H1 (cell line): ENCODE measurements at regions not wholly inside any gene's neighbourhood (a gene's known extent, or its start where the extent isn't known, plus 50 kb on each side); places are given as distances from the start of the nearest gene placed in this dataset.

ENCODE experiments used
- TF ChIP-seq, protein P1 (sequence below): fragments of 300-600 bp; sonication (generic); IDR thresholded peaks from 2 replicates; pipeline ENCODE4 v1.7.1; 2012; ENCODE audit warnings: low read length, moderate library complexity, mild to moderate bottlenecking, inconsistent platforms; ENCODE audit not compliant: insufficient replicate concordance

GRCh38 chr2:228507231-228507824, 325.8 kb upstream of the SPHKAP start (continued):
- TF ChIP-seq, protein P1, sequence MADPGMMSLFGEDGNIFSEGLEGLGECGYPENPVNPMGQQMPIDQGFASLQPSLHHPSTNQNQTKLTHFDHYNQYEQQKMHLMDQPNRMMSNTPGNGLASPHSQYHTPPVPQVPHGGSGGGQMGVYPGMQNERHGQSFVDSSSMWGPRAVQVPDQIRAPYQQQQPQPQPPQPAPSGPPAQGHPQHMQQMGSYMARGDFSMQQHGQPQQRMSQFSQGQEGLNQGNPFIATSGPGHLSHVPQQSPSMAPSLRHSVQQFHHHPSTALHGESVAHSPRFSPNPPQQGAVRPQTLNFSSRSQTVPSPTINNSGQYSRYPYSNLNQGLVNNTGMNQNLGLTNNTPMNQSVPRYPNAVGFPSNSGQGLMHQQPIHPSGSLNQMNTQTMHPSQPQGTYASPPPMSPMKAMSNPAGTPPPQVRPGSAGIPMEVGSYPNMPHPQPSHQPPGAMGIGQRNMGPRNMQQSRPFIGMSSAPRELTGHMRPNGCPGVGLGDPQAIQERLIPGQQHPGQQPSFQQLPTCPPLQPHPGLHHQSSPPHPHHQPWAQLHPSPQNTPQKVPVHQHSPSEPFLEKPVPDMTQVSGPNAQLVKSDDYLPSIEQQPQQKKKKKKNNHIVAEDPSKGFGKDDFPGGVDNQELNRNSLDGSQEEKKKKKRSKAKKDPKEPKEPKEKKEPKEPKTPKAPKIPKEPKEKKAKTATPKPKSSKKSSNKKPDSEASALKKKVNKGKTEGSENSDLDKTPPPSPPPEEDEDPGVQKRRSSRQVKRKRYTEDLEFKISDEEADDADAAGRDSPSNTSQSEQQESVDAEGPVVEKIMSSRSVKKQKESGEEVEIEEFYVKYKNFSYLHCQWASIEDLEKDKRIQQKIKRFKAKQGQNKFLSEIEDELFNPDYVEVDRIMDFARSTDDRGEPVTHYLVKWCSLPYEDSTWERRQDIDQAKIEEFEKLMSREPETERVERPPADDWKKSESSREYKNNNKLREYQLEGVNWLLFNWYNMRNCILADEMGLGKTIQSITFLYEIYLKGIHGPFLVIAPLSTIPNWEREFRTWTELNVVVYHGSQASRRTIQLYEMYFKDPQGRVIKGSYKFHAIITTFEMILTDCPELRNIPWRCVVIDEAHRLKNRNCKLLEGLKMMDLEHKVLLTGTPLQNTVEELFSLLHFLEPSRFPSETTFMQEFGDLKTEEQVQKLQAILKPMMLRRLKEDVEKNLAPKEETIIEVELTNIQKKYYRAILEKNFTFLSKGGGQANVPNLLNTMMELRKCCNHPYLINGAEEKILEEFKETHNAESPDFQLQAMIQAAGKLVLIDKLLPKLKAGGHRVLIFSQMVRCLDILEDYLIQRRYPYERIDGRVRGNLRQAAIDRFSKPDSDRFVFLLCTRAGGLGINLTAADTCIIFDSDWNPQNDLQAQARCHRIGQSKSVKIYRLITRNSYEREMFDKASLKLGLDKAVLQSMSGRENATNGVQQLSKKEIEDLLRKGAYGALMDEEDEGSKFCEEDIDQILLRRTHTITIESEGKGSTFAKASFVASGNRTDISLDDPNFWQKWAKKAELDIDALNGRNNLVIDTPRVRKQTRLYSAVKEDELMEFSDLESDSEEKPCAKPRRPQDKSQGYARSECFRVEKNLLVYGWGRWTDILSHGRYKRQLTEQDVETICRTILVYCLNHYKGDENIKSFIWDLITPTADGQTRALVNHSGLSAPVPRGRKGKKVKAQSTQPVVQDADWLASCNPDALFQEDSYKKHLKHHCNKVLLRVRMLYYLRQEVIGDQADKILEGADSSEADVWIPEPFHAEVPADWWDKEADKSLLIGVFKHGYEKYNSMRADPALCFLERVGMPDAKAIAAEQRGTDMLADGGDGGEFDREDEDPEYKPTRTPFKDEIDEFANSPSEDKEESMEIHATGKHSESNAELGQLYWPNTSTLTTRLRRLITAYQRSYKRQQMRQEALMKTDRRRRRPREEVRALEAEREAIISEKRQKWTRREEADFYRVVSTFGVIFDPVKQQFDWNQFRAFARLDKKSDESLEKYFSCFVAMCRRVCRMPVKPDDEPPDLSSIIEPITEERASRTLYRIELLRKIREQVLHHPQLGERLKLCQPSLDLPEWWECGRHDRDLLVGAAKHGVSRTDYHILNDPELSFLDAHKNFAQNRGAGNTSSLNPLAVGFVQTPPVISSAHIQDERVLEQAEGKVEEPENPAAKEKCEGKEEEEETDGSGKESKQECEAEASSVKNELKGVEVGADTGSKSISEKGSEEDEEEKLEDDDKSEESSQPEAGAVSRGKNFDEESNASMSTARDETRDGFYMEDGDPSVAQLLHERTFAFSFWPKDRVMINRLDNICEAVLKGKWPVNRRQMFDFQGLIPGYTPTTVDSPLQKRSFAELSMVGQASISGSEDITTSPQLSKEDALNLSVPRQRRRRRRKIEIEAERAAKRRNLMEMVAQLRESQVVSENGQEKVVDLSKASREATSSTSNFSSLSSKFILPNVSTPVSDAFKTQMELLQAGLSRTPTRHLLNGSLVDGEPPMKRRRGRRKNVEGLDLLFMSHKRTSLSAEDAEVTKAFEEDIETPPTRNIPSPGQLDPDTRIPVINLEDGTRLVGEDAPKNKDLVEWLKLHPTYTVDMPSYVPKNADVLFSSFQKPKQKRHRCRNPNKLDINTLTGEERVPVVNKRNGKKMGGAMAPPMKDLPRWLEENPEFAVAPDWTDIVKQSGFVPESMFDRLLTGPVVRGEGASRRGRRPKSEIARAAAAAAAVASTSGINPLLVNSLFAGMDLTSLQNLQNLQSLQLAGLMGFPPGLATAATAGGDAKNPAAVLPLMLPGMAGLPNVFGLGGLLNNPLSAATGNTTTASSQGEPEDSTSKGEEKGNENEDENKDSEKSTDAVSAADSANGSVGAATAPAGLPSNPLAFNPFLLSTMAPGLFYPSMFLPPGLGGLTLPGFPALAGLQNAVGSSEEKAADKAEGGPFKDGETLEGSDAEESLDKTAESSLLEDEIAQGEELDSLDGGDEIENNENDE, result no peak
- TF ChIP-seq, all 59 proteins: peak for 1
